Left ventricle myocardium inferior (tissue), 1 donor: ENCODE measurements at regions not wholly inside any gene's neighbourhood (a gene's known extent, or its start where the extent isn't known, plus 50 kb on each side); places are given as distances from the start of the nearest gene placed in this dataset.

Experiments used
- DNase-seq: peaks from one replicate; pipeline ENCODE4 v3.0.0-alpha.2; 2020
- H3K27ac ChIP-seq: fragments of 200-600 bp; replicated peaks from 2 replicates; pipeline ENCODE4 v1.8.0; 2021
- H3K27me3 ChIP-seq: fragments of 200-600 bp; 2 replicates; pipeline ENCODE4 v1.8.0; 2021; ENCODE audit warnings: low read depth
- H3K36me3 ChIP-seq: fragments of 200-600 bp; 2 replicates; pipeline ENCODE4 v1.8.0; 2021
- H3K4me1 ChIP-seq: fragments of 200-600 bp; 2 replicates; pipeline ENCODE4 v1.8.0; 2021
- H3K4me3 ChIP-seq: fragments of 200-600 bp; 2 replicates; pipeline ENCODE4 v1.8.0; 2021; ENCODE audit warnings: mild to moderate bottlenecking, moderate library complexity
- H3K9me3 ChIP-seq: fragments of 200-600 bp; replicated peaks from 2 replicates; pipeline ENCODE4 v1.8.0; 2021
- intact Hi-C: fragments of 100-400 bp; cut with micrococcal nuclease; formaldehyde crosslinking; loops from one replicate; pipeline ENCODE4 v1.11.0; 2022
- TF ChIP-seq, protein P1 (sequence below): fragments of 200-600 bp; IDR thresholded peaks from 2 replicates; pipeline ENCODE4 v1.8.0; 2021; ENCODE audit warnings: antibody characterized with exemption, mild to moderate bottlenecking, borderline replicate concordance
- donor health status: DM: no; HTN: yes; CAD: no; lungs with severe emphysema.

DNA sequence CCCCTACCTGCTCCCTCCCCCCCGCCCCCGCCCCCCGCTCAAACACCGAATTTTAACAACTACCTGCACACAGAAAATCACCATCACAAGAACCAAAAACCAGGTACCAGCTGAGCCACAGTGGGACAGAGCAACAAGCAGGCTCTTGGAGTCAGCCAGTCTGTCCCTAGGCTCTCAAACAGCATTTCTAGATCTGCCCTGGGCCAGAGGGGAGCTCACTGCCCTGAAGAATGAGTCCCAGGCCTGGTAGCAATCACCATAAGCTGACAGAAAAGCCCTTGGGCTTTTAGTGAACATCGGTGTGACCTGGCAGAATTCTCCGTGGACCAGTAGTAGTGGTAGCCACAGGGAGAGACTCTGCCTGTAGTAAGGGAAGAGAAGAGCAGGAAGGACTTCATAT is 58.3 kb downstream of the C11orf87 start:
- no peak for DNase-seq
- Histone ChIP-seq H3K36me3 (no peaks in the 10 kb centered on the region), H3K27me3 (no peaks in the 10 kb centered on the region), H3K27ac (no peak overlapping the region), H3K4me1 (no peaks in the 10 kb centered on the region), H3K9me3 (no peaks in the 10 kb centered on the region), H3K4me3 (no peak overlapping the region)
- intact Hi-C loops = no loop called here
- TF ChIP-seq, protein P1, sequence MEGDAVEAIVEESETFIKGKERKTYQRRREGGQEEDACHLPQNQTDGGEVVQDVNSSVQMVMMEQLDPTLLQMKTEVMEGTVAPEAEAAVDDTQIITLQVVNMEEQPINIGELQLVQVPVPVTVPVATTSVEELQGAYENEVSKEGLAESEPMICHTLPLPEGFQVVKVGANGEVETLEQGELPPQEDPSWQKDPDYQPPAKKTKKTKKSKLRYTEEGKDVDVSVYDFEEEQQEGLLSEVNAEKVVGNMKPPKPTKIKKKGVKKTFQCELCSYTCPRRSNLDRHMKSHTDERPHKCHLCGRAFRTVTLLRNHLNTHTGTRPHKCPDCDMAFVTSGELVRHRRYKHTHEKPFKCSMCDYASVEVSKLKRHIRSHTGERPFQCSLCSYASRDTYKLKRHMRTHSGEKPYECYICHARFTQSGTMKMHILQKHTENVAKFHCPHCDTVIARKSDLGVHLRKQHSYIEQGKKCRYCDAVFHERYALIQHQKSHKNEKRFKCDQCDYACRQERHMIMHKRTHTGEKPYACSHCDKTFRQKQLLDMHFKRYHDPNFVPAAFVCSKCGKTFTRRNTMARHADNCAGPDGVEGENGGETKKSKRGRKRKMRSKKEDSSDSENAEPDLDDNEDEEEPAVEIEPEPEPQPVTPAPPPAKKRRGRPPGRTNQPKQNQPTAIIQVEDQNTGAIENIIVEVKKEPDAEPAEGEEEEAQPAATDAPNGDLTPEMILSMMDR = no peak

DNA sequence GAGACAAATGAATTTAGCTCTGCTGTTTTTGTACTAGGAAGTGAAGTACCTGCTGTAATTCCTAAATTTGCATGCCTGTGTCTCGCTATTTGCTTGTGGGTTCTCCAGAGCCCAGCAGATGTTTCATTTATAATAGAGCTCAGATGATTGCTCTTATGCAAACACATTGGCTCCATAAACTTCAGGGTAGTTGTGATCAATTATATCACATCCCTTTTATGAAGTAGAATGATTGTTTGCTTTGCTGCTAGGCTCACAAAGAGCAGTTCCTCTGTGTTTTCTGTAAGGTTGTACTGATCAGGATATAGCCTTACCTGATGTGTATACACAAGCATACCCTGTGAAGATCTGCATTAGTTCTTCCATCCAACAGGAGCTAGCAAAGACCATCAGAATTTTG is 64.1 kb downstream of the C11orf87 start:
- intact Hi-C loops = no loop called here
- Histone ChIP-seq H3K27ac (no peak overlapping the region), H3K4me1 (no peaks in the 10 kb centered on the region), H3K27me3 (peaks cover 3% of the 10 kb centered on the region), H3K36me3 (no peaks in the 10 kb centered on the region), H3K4me3 (no peak overlapping the region), H3K9me3 (no peaks in the 10 kb centered on the region)
- TF ChIP-seq, protein P1 = no peak
- DNase-seq = no peak

DNA sequence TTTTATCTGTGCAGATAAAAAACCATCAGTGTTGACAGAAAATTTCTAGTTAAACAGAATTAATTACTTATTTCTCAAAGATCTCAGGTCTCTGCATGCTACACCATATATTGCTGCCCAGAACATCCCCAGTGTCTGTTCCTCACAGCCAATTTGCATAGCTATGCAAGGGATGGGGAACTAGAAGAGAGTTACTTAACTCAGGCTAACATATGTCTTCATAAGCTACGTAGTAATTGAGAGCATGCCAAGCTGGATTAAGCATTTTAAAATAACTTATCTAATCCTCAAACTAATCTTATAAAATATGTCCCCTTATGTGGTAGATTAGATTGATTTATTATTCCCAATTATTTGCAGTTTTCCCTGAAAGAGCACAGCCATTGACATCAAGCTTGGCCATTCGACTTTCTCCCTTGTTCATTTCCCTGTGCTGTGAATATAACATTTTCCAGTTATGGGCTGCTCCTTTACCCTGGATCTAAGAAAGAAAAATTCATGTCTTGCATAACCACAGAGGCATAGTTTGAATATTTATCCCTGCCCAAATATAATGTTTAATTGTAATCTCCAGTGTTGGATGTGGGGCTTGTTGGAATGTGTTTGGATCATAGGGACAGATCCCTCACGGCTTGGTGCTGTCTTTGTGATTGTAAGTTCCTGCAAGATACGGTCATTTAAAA is 69.1 kb downstream of the C11orf87 start:
- Histone ChIP-seq H3K4me3 (no peak overlapping the region), H3K27me3 (peaks cover 3% of the 10 kb centered on the region), H3K27ac (no peak overlapping the region), H3K36me3 (no peaks in the 10 kb centered on the region), H3K4me1 (no peaks in the 10 kb centered on the region), H3K9me3 (peaks cover 9% of the 10 kb centered on the region)
- intact Hi-C loops = no loop called here
- TF ChIP-seq, protein P1 = no peak
- DNase-seq = no peak

DNA sequence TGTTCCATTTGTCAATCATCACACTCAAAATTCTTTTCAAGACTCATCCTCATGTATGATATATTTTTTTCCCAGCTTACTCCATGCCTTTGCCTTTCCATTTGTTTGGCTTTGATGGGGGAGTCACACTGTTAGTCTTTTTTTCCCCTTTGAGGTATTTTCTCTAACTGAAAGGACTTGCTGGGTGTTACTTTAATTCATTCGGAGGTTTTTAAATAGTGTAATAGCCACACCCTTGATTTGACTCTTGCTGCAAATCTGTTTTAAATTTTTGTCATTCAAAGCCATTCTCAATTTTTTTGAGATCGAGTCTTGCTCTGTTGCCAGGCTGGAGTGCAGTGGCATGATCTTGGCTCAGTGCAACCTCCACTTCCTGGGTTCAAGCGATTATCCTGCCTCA is 84.1 kb downstream of the C11orf87 start:
- Histone ChIP-seq H3K27me3 (no peaks in the 10 kb centered on the region), H3K27ac (no peak overlapping the region), H3K4me1 (no peaks in the 10 kb centered on the region), H3K9me3 (no peaks in the 10 kb centered on the region), H3K4me3 (no peak overlapping the region), H3K36me3 (no peaks in the 10 kb centered on the region)
- TF ChIP-seq, protein P1 = no peak
- intact Hi-C loops = no loop called here
- no peak for DNase-seq

DNA sequence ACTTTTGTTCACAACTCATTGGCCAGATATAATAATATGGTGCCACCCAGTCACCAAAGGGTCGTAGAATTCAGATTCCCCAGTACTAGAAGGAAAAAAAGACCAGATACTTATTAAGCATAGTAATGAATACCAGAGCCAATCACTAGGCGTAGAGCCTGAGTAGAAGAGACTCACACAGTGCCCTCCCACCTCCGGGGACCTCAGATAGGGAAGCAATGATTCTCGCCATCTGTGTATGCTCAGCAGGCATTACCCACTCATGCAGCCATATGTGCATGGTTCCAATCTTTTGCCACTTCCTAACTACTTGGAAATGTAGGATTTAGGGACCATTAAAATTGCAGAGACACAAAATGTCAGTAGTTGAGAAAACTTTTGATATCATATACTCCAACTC is 85.3 kb downstream of the C11orf87 start:
- Histone ChIP-seq H3K27me3 (no peaks in the 10 kb centered on the region), H3K4me1 (no peaks in the 10 kb centered on the region), H3K36me3 (no peaks in the 10 kb centered on the region), H3K27ac (no peak overlapping the region), H3K4me3 (no peak overlapping the region), H3K9me3 (no peaks in the 10 kb centered on the region)
- no peak for DNase-seq
- intact Hi-C loops = no loop called here
- TF ChIP-seq, protein P1 = no peak
